H9 (cell line): ENCODE measurements at regions not wholly inside any gene's neighbourhood (a gene's known extent, or its start where the extent isn't known, plus 50 kb on each side); places are given as distances from the start of the nearest gene placed in this dataset.

ENCODE experiments used
- DNase-seq: peaks from one replicate; pipeline ENCODE4 v3.0.0-alpha.2; 2017
- H2AFZ ChIP-seq: one replicate; pipeline ENCODE4 v1.6.1; 2013; ENCODE audit warnings: mild to moderate bottlenecking, low read length, control low read depth, moderate library complexity
- H2AK5ac ChIP-seq: 2 replicates; pipeline ENCODE4 v1.6.1; 2013; ENCODE audit warnings: low read length, control low read depth, mixed read lengths; ENCODE audit not compliant: insufficient read length
- H2BK120ac ChIP-seq: one replicate; pipeline ENCODE4 v1.6.1; 2013; ENCODE audit warnings: low read depth, mild to moderate bottlenecking, low read length, control low read depth, inconsistent platforms; ENCODE audit not compliant: poor library complexity, severe bottlenecking
- H2BK12ac ChIP-seq: 2 replicates; pipeline ENCODE4 v1.6.1; 2013; ENCODE audit warnings: low read length, control low read depth, mixed read lengths, low read depth; ENCODE audit not compliant: insufficient read length
- H2BK15ac ChIP-seq: 2 replicates; pipeline ENCODE4 v1.6.1; 2013; ENCODE audit warnings: low read depth, low read length, control low read depth
- H2BK20ac ChIP-seq: one replicate; pipeline ENCODE4 v1.6.1; 2013; ENCODE audit warnings: low read depth, mild to moderate bottlenecking, low read length, control low read depth, inconsistent platforms; ENCODE audit not compliant: poor library complexity, severe bottlenecking
- H2BK5ac ChIP-seq: 2 replicates; pipeline ENCODE4 v1.6.1; 2013; ENCODE audit warnings: low read length, control low read depth, mixed read lengths; ENCODE audit not compliant: insufficient read length
- H3K14ac ChIP-seq: 2 replicates; pipeline ENCODE4 v1.6.1; 2013; ENCODE audit warnings: low read length, control low read depth; ENCODE audit not compliant: insufficient read depth
- H3K18ac ChIP-seq: 2 replicates; pipeline ENCODE4 v1.6.1; 2013; ENCODE audit warnings: low read depth, mild to moderate bottlenecking, mixed read lengths, low read length, control low read depth; ENCODE audit not compliant: insufficient read length
- H3K23ac ChIP-seq: 2 replicates; pipeline ENCODE4 v1.6.1; 2013; ENCODE audit warnings: low read length, control low read depth, mixed read lengths, low read depth; ENCODE audit not compliant: insufficient read length
- H3K23me2 ChIP-seq: 2 replicates; pipeline ENCODE4 v1.6.1; 2013; ENCODE audit warnings: low read depth, mild to moderate bottlenecking, mixed read lengths, low read length, control low read depth; ENCODE audit not compliant: insufficient read length, poor library complexity, severe bottlenecking
- H3K27ac ChIP-seq: 2 replicates; pipeline ENCODE4 v1.5.1; 2013; ENCODE audit warnings: low read length, control low read depth, mixed read lengths, low read depth; ENCODE audit not compliant: insufficient read length
- H3K27me3 ChIP-seq: 2 replicates; pipeline ENCODE4 v1.6.1; 2013; ENCODE audit warnings: low read length, control low read depth, inconsistent platforms; ENCODE audit not compliant: insufficient read depth
- H3K4ac ChIP-seq: 2 replicates; pipeline ENCODE4 v1.6.1; 2013; ENCODE audit warnings: low read depth, mild to moderate bottlenecking, control low read depth, inconsistent platforms, low read length, moderate library complexity
- H3K4me1 ChIP-seq: 2 replicates; pipeline ENCODE4 v1.6.1; 2013; ENCODE audit warnings: low read length, control low read depth, inconsistent platforms; ENCODE audit not compliant: insufficient read depth
- H3K4me2 ChIP-seq: 2 replicates; pipeline ENCODE4 v1.6.1; 2013; ENCODE audit warnings: low read length, control low read depth, mixed read lengths; ENCODE audit not compliant: insufficient read length, insufficient read depth
- H3K56ac ChIP-seq: 2 replicates; pipeline ENCODE4 v1.6.1; 2013; ENCODE audit warnings: low read depth, mild to moderate bottlenecking, mixed read lengths, low read length, control low read depth; ENCODE audit not compliant: insufficient read length
- H3K79me1 ChIP-seq: 2 replicates; pipeline ENCODE4 v1.6.1; 2013; ENCODE audit warnings: low read depth, mild to moderate bottlenecking, moderate library complexity, low read length, control low read depth, inconsistent platforms; ENCODE audit not compliant: insufficient read depth, poor library complexity, severe bottlenecking
- H3K79me2 ChIP-seq: 2 replicates; pipeline ENCODE4 v1.6.1; 2013; ENCODE audit warnings: low read length, control low read depth, inconsistent platforms; ENCODE audit not compliant: insufficient read depth
- H3K9ac ChIP-seq: 2 replicates; pipeline ENCODE4 v1.6.1; 2013; ENCODE audit warnings: low read length, control low read depth, mixed read lengths; ENCODE audit not compliant: insufficient read length; ENCODE audit errors: extremely low read depth
- H3K9me3 ChIP-seq: one replicate; pipeline ENCODE4 v1.6.1; 2013; ENCODE audit warnings: low read depth, low read length, inconsistent platforms; ENCODE audit not compliant: control insufficient read depth
- H3T11ph ChIP-seq: one replicate; pipeline ENCODE4 v1.6.1; 2013; ENCODE audit warnings: mild to moderate bottlenecking, low read length, control low read depth, inconsistent platforms
- H4K20me1 ChIP-seq: one replicate; pipeline ENCODE4 v1.6.1; 2013; ENCODE audit not compliant: control insufficient read depth, insufficient read length, insufficient read depth
- H4K5ac ChIP-seq: 2 replicates; pipeline ENCODE4 v1.6.1; 2013; ENCODE audit warnings: low read depth, mild to moderate bottlenecking, mixed read lengths, low read length, control low read depth; ENCODE audit not compliant: insufficient read length
- H4K8ac ChIP-seq: replicated peaks from 2 replicates; pipeline ENCODE4 v1.6.1; 2013; ENCODE audit warnings: low read length, control low read depth, mixed read lengths, low read depth; ENCODE audit not compliant: insufficient read length
- H4K91ac ChIP-seq: 2 replicates; pipeline ENCODE4 v1.6.1; 2013; ENCODE audit warnings: low read depth, mild to moderate bottlenecking, moderate library complexity, mixed read lengths, low read length, control low read depth; ENCODE audit not compliant: insufficient read length
- H3K27ac Mint-ChIP-seq, 3 experiments: 2 replicates in 2 of 3; 3 replicates in 1 of 3; pipeline ENCODE4 v1.8.0; 2020 to 2021; ENCODE audit warnings: mixed read lengths in 3 of 3, mild to moderate bottlenecking in 1 of 3, moderate library complexity in 1 of 3
- H3K27me3 Mint-ChIP-seq: 2 replicates; pipeline ENCODE4 v1.8.0; 2021; ENCODE audit warnings: low read depth, mild to moderate bottlenecking, moderate library complexity, mixed read lengths
- H3K36me3 Mint-ChIP-seq, 3 experiments: 2 replicates in 2 of 3; 3 replicates in 1 of 3; pipeline ENCODE4 v1.8.0; 2020 to 2021; ENCODE audit warnings: low read depth in 3 of 3, mixed read lengths in 3 of 3; ENCODE audit not compliant: insufficient read depth in 1 of 3
- H3K4me1 Mint-ChIP-seq, 2 experiments: 2 replicates each; pipeline ENCODE4 v1.8.0; 2020; ENCODE audit warnings: mixed read lengths in 2 of 2
- H3K4me3 Mint-ChIP-seq, 2 experiments: 2 replicates in 1 of 2; 3 replicates in 1 of 2; pipeline ENCODE4 v1.8.0; 2020 to 2021; ENCODE audit warnings: mild to moderate bottlenecking in 2 of 2, mixed read lengths in 2 of 2, moderate library complexity in 1 of 2
- H3K9me3 Mint-ChIP-seq, 2 experiments: 2 replicates in 1 of 2; 3 replicates in 1 of 2; pipeline ENCODE4 v1.8.0; 2020; ENCODE audit warnings: mild to moderate bottlenecking in 2 of 2, mixed read lengths in 2 of 2, moderate library complexity in 1 of 2
- WGBS: extraction: QIAGEN DNeasy Blood & Tissue Kit; methylation state at CpG from one replicate; pipeline ENCODE4 v1.1.7; 2013; ENCODE audit warnings: missing lambda C conversion rate, low lambda C conversion rate, mixed read lengths; ENCODE audit not compliant: insufficient read length; ENCODE audit errors: extremely low coverage; 5-methylcytosine and 5-hydroxymethylcytosine counted together
- TF ChIP-seq, protein P1 (sequence below): fragments of 200-600 bp; sonication (generic); conservative IDR thresholded peaks from 3 replicates; pipeline ENCODE4 v1.8.0; 2021; ENCODE audit warnings: antibody characterized with exemption, mild to moderate bottlenecking

DNA sequence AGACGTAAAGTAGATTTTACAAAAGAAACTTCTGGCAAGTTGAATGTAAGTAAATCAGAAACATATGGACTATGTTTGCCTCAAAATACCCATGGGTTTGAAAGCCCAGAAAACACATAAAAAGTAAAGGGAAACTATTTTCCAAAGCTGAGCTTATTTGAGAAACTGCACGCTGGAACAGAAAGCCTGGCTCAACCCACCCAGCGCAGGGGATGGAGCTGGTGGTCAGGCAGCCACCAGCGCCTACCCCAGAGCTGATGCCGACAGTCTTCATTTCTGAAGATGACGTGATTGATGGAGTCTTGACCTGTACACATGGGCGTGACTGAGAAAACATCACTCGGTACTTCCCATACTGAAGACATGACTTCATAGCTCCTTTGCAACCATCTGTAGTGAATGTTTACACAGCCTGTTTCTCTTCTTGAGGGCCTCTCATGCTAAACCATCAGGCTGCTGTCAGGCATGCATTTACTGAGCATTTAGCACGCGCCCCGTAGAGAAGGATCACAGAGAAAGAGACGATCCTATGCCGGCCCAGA lies 232.6 kb upstream of the AUTS2 start:
- Histone ChIP-seq H3K79me2 (no peaks in the 10 kb centered on the region), H3K14ac (no peak overlapping the region), H3K27me3 (no peaks in the 10 kb centered on the region), H3K9me3 (no peaks in the 10 kb centered on the region), H3T11ph (no peak overlapping the region), H3K4ac (no peak overlapping the region), H2BK15ac (no peak overlapping the region), H3K4me2 (no peak overlapping the region), H4K20me1 (no peaks in the 10 kb centered on the region), H2AFZ (no peak overlapping the region), H2BK20ac (no peak overlapping the region), H3K9ac (no peak overlapping the region), H4K91ac (no peak overlapping the region), H3K27ac (no peak overlapping the region), H2BK5ac (no peak overlapping the region), H4K5ac (no peak overlapping the region), H3K4me1 (no peaks in the 10 kb centered on the region), H2BK12ac (no peak overlapping the region), H3K79me1 (no peaks in the 10 kb centered on the region), H3K56ac (no peak overlapping the region), H4K8ac (no peak overlapping the region), H3K23me2 (no peaks in the 10 kb centered on the region), H2AK5ac (no peak overlapping the region), H3K18ac (no peak overlapping the region), H3K23ac (no peak overlapping the region), H2BK120ac (no peak overlapping the region)
- WGBS = no CpG with 5 or more reads among the region's 13 CpGs
- Mint-ChIP-seq H3K9me3 (no peaks in the 10 kb centered on the region), H3K4me1 (no peaks in the 10 kb centered on the region), H3K27ac (peak overlapping the region in 1 of 3 experiments; percentile 59; a peak in 1 of 7 replicates), H3K4me3 (no peak overlapping the region), H3K36me3 (no peaks in the 10 kb centered on the region), H3K27me3 (peaks cover 5% of the 10 kb centered on the region)
- TF ChIP-seq, protein P1, sequence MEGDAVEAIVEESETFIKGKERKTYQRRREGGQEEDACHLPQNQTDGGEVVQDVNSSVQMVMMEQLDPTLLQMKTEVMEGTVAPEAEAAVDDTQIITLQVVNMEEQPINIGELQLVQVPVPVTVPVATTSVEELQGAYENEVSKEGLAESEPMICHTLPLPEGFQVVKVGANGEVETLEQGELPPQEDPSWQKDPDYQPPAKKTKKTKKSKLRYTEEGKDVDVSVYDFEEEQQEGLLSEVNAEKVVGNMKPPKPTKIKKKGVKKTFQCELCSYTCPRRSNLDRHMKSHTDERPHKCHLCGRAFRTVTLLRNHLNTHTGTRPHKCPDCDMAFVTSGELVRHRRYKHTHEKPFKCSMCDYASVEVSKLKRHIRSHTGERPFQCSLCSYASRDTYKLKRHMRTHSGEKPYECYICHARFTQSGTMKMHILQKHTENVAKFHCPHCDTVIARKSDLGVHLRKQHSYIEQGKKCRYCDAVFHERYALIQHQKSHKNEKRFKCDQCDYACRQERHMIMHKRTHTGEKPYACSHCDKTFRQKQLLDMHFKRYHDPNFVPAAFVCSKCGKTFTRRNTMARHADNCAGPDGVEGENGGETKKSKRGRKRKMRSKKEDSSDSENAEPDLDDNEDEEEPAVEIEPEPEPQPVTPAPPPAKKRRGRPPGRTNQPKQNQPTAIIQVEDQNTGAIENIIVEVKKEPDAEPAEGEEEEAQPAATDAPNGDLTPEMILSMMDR = no peak
- no peak for DNase-seq
